ENCODE measurements at regions not wholly inside any gene's neighbourhood (a gene's known extent, or its start where the extent isn't known, plus 50 kb on each side); places are given as distances from the start of the nearest gene placed in this dataset.

DNA sequence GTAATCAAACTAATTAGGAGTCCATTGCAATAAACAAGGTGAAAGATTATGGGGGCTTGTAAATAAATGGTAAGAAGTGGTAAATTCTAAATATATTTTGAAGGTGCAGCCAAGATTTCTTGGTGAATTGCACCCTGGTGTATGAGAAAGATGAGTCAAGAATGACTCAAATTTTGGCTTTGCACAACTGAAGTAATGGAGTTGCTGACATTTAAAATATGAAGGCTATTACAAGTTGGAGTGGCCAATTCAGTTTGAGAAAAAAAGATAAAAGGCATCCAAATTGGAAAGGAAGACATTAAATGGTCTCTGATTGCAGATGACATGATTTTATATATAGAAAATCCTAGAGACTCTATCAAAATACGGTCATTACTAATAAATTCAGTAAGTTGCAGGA is 2330.6 kb downstream of the MAT2B start:
- TF ChIP-seq EZH2 (IDR thresholded peaks at IDR 0.05; ENCODE audit: borderline replicate concordance, low read depth, low read length, severe bottlenecking) (no peak), POLR2A (IDR thresholded peaks at IDR 0.05; ENCODE audit: low read depth, low read length) (no peak)

Measured in endothelial cell of umbilical vein (primary cell).